ENCODE measurements at regions not wholly inside any gene's neighbourhood (a gene's known extent, or its start where the extent isn't known, plus 50 kb on each side); places are given as distances from the start of the nearest gene placed in this dataset.

- TF ChIP-seq, protein P1, sequence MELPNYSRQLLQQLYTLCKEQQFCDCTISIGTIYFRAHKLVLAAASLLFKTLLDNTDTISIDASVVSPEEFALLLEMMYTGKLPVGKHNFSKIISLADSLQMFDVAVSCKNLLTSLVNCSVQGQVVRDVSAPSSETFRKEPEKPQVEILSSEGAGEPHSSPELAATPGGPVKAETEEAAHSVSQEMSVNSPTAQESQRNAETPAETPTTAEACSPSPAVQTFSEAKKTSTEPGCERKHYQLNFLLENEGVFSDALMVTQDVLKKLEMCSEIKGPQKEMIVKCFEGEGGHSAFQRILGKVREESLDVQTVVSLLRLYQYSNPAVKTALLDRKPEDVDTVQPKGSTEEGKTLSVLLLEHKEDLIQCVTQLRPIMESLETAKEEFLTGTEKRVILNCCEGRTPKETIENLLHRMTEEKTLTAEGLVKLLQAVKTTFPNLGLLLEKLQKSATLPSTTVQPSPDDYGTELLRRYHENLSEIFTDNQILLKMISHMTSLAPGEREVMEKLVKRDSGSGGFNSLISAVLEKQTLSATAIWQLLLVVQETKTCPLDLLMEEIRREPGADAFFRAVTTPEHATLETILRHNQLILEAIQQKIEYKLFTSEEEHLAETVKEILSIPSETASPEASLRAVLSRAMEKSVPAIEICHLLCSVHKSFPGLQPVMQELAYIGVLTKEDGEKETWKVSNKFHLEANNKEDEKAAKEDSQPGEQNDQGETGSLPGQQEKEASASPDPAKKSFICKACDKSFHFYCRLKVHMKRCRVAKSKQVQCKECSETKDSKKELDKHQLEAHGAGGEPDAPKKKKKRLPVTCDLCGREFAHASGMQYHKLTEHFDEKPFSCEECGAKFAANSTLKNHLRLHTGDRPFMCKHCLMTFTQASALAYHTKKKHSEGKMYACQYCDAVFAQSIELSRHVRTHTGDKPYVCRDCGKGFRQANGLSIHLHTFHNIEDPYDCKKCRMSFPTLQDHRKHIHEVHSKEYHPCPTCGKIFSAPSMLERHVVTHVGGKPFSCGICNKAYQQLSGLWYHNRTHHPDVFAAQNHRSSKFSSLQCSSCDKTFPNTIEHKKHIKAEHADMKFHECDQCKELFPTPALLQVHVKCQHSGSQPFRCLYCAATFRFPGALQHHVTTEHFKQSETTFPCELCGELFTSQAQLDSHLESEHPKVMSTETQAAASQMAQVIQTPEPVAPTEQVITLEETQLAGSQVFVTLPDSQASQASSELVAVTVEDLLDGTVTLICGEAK (IDR thresholded peaks at IDR 0.05) = no peak
- TF ChIP-seq, protein P1 (CRISPR knock-in tag; IDR thresholded peaks at IDR 0.05) = no peak
- TF ChIP-seq MYBL2 (IDR thresholded peaks at IDR 0.05; ENCODE audit: low read depth) (no peak), MYBL2 (CRISPR knock-in tag; IDR thresholded peaks at IDR 0.05; ENCODE audit: borderline replicate concordance) (no peak), SP2 (IDR thresholded peaks at IDR 0.05; ENCODE audit: extremely low read depth, low read depth, low read length, poor library complexity, severe bottlenecking) (no peak), HNRNPK (IDR thresholded peaks at IDR 0.05; ENCODE audit: low read depth, low read length, poor library complexity, severe bottlenecking) (no peak), ZC3H4 (CRISPR knock-in tag; IDR thresholded peaks at IDR 0.05; ENCODE audit: borderline replicate concordance) (no peak), IFI16 (CRISPR knock-in tag; IDR thresholded peaks at IDR 0.05) (no peak), RFX5 (IDR thresholded peaks at IDR 0.05; ENCODE audit: low read depth, low read length) (no peak), BMI1 (IDR thresholded peaks at IDR 0.05; ENCODE audit: low read length) (no peak), NCOR1 (IDR thresholded peaks at IDR 0.05) (no peak)
- TF ChIP-seq, protein P2, sequence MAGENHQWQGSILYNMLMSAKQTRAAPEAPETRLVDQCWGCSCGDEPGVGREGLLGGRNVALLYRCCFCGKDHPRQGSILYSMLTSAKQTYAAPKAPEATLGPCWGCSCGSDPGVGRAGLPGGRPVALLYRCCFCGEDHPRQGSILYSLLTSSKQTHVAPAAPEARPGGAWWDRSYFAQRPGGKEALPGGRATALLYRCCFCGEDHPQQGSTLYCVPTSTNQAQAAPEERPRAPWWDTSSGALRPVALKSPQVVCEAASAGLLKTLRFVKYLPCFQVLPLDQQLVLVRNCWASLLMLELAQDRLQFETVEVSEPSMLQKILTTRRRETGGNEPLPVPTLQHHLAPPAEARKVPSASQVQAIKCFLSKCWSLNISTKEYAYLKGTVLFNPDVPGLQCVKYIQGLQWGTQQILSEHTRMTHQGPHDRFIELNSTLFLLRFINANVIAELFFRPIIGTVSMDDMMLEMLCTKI (IDR thresholded peaks at IDR 0.05; ENCODE audit: partially characterized antibody) = no peak
- TF ChIP-seq, protein P3, sequence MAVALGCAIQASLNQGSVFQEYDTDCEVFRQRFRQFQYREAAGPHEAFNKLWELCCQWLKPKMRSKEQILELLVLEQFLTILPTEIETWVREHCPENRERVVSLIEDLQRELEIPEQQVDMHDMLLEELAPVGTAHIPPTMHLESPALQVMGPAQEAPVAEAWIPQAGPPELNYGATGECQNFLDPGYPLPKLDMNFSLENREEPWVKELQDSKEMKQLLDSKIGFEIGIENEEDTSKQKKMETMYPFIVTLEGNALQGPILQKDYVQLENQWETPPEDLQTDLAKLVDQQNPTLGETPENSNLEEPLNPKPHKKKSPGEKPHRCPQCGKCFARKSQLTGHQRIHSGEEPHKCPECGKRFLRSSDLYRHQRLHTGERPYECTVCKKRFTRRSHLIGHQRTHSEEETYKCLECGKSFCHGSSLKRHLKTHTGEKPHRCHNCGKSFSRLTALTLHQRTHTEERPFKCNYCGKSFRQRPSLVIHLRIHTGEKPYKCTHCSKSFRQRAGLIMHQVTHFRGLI (CRISPR knock-in tag; IDR thresholded peaks at IDR 0.05) = no peak
Observed at GRCh38 chr11:134670247-134670782, 258.3 kb upstream of the B3GAT1 start (continued).
